Activated CD8-positive, alpha-beta T cell treated with anti-CD3 and anti-CD28 coated beads for 36 hours (primary cell): ENCODE measurements at regions not wholly inside any gene's neighbourhood (a gene's known extent, or its start where the extent isn't known, plus 50 kb on each side); places are given as distances from the start of the nearest gene placed in this dataset.
"Not testable (repeated sequence)": the region's sequence is repeated elsewhere in the genome, so short reads cannot be mapped to it uniquely, and the experiment has no call there.

Experiments
- ATAC-seq: fragments of 200-7000 bp; cut with Tn5 transposase; one replicate; pipeline ENCODE4 v1.10.0; 2021; ENCODE audit warnings: mild to moderate bottlenecking, moderate library complexity
- CTCF ChIA-PET: fragments of 350-600 bp; sonication (Branson Sonifier 250); formaldehyde crosslinking; loops from one replicate; lab custom pipeline; 2021; ENCODE audit warnings: antibody characterized with exemption; lab: Charles Lee
- POLR2A ChIA-PET: fragments of 350-600 bp; sonication (Branson Sonifier 250); formaldehyde crosslinking; loops from one replicate; lab custom pipeline; 2021; ENCODE audit warnings: antibody characterized with exemption; lab: Charles Lee
- DNase-seq: peaks from one replicate; pipeline ENCODE4 v3.0.0-alpha.2; 2020
- H3K27ac Mint-ChIP-seq: one replicate; pipeline ENCODE4 v1.8.0; 2021; ENCODE audit warnings: mild to moderate bottlenecking, mixed read lengths
- H3K27me3 Mint-ChIP-seq: one replicate; pipeline ENCODE4 v1.8.0; 2021; ENCODE audit warnings: mixed read lengths
- H3K36me3 Mint-ChIP-seq: one replicate; pipeline ENCODE4 v1.8.0; 2021; ENCODE audit warnings: low read depth, mixed read lengths
- H3K4me1 Mint-ChIP-seq: one replicate; pipeline ENCODE4 v1.8.0; 2021; ENCODE audit warnings: low read depth, mixed read lengths
- H3K4me3 Mint-ChIP-seq: one replicate; pipeline ENCODE4 v1.8.0; 2021; ENCODE audit warnings: mild to moderate bottlenecking, moderate library complexity, mixed read lengths
- H3K9me3 Mint-ChIP-seq: one replicate; pipeline ENCODE4 v1.8.0; 2021; ENCODE audit warnings: mixed read lengths
- intact Hi-C: fragments of 100-400 bp; cut with micrococcal nuclease; formaldehyde crosslinking; loops from one replicate; pipeline ENCODE4 v1.10.0; 2022
- TF ChIP-seq, protein P1 (sequence below): fragments of 200-600 bp; IDR thresholded peaks from one replicate; pipeline ENCODE4 v1.8.0; 2022; ENCODE audit warnings: antibody characterized with exemption, mild to moderate bottlenecking

- intact Hi-C loops, ATAC-seq, CTCF ChIA-PET, H3K4me1 Mint-ChIP-seq, POLR2A ChIA-PET, H3K36me3 Mint-ChIP-seq, H3K9me3 Mint-ChIP-seq, H3K27me3 Mint-ChIP-seq, DNase-seq, H3K27ac Mint-ChIP-seq, H3K4me3 Mint-ChIP-seq: not testable (repeated sequence)
These were observed 217.9 kb downstream of the SPATA31A1 start for GRCh38 chr9:39573024-39574022.

DNA sequence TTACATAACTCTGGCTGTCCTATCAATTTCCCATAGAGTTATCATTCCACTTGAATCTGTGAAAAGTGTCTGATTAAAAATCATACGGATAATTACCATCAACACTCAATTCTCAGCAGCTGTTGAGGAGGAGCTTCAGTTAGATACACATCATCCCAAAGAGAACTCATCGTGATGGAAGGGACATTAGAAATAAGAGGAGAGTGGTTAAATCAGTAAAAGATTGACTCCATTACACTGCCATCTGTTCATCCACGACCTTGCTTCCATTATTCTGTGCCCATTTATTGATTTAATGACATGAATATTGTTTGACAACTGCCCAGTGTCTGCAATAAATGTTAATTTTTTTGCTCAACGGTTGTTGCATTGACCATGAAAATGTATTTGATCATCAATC, 223.5 kb downstream of the SPATA31A1 start:
- not testable (repeated sequence) for H3K4me1 Mint-ChIP-seq, H3K9me3 Mint-ChIP-seq, ATAC-seq

DNA sequence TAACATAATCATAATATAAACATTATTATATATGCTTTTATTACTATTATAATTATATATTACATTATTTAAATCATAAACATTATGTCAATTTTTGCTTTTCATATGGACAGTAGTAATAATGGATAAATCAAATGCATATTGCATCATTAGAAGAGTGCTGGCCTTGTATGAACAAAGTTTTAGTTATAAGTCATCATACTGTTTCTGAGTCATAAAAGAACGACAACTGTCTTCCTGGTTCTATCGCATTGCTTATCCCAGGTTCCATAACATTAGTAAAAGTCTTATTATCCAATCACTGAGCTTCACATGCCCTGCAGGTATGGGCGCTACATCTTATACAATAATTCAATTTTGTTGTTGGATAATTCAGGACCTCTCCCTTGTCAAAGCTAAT, 225.8 kb downstream of the SPATA31A1 start:
- H3K4me3 Mint-ChIP-seq, H3K36me3 Mint-ChIP-seq, H3K4me1 Mint-ChIP-seq, H3K9me3 Mint-ChIP-seq, H3K27ac Mint-ChIP-seq, CTCF ChIA-PET, POLR2A ChIA-PET, intact Hi-C loops, H3K27me3 Mint-ChIP-seq, DNase-seq, ATAC-seq: not testable (repeated sequence)

More for the DNA sequence above, 223.5 kb downstream of the SPATA31A1 start:
- CTCF ChIA-PET, H3K36me3 Mint-ChIP-seq, H3K27me3 Mint-ChIP-seq, DNase-seq, intact Hi-C loops, H3K4me3 Mint-ChIP-seq, POLR2A ChIA-PET, H3K27ac Mint-ChIP-seq: not testable (repeated sequence)

- H3K36me3 Mint-ChIP-seq, POLR2A ChIA-PET: not testable (repeated sequence)
These were observed 227.4 kb downstream of the SPATA31A1 start for GRCh38 chr9:39582677-39583412.

GRCh38 chr9:39583413-39583747, 227.9 kb downstream of the SPATA31A1 start:
- H3K9me3 Mint-ChIP-seq, H3K4me1 Mint-ChIP-seq, H3K4me3 Mint-ChIP-seq, ATAC-seq, H3K27me3 Mint-ChIP-seq, POLR2A ChIA-PET, H3K27ac Mint-ChIP-seq, DNase-seq, H3K36me3 Mint-ChIP-seq, intact Hi-C loops, CTCF ChIA-PET: not testable (repeated sequence)

More at GRCh38 chr9:39582677-39583412, 227.4 kb downstream of the SPATA31A1 start:
- H3K4me1 Mint-ChIP-seq, intact Hi-C loops, CTCF ChIA-PET, H3K4me3 Mint-ChIP-seq, H3K27ac Mint-ChIP-seq, ATAC-seq, H3K9me3 Mint-ChIP-seq, DNase-seq, H3K27me3 Mint-ChIP-seq: not testable (repeated sequence)

GRCh38 chr9:39585233-39585632, 229.8 kb downstream of the SPATA31A1 start:
- H3K36me3 Mint-ChIP-seq, POLR2A ChIA-PET, H3K27ac Mint-ChIP-seq, ATAC-seq, H3K27me3 Mint-ChIP-seq, H3K4me1 Mint-ChIP-seq, H3K4me3 Mint-ChIP-seq, intact Hi-C loops, H3K9me3 Mint-ChIP-seq, DNase-seq, CTCF ChIA-PET: not testable (repeated sequence)

DNA sequence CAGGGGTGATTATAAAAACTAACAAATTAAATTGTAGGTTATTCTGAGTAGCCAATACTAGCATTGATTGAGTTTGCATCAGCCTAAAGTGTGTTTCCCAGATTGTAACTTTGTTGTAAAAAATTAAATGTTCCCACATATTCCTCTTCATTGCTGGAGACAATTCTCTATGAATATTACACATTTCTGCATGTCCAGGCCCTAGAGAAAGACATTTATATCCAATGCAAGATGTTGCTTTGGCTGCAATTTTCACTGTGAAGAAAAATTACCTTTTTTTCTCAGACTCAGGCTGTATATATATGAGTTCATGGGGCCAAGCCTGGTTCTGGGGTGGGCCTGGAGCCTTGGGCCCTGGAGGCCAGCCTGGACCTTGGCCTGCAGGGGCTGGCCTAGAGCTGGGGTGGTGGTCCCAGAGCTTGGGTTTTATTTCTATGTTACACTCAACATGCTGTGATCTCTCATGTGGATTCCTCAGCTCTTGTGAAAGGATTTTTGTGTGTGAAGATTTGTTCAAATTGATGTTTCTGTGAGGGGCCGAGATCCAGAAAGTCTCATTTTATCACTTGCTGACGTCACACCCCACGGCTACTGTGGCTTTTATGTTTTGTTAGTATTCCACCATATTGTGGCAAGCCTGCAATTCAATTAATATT, 232.5 kb downstream of the SPATA31A1 start:
- no peaks in the 10 kb centered on the region for H3K4me1 Mint-ChIP-seq
- no peaks in the 10 kb centered on the region for H3K9me3 Mint-ChIP-seq
- H3K27ac Mint-ChIP-seq = no peak overlapping the region

More for the DNA sequence above, 232.5 kb downstream of the SPATA31A1 start:
- H3K4me3 Mint-ChIP-seq = no peak overlapping the region
- POLR2A ChIA-PET = no interaction called here
- intact Hi-C loops = no loop called here
- DNase-seq (no peak), ATAC-seq (no peak)
- no peaks in the 10 kb centered on the region for H3K36me3 Mint-ChIP-seq
- TF ChIP-seq, protein P1, sequence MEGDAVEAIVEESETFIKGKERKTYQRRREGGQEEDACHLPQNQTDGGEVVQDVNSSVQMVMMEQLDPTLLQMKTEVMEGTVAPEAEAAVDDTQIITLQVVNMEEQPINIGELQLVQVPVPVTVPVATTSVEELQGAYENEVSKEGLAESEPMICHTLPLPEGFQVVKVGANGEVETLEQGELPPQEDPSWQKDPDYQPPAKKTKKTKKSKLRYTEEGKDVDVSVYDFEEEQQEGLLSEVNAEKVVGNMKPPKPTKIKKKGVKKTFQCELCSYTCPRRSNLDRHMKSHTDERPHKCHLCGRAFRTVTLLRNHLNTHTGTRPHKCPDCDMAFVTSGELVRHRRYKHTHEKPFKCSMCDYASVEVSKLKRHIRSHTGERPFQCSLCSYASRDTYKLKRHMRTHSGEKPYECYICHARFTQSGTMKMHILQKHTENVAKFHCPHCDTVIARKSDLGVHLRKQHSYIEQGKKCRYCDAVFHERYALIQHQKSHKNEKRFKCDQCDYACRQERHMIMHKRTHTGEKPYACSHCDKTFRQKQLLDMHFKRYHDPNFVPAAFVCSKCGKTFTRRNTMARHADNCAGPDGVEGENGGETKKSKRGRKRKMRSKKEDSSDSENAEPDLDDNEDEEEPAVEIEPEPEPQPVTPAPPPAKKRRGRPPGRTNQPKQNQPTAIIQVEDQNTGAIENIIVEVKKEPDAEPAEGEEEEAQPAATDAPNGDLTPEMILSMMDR = no peak
- H3K27me3 Mint-ChIP-seq = no peaks in the 10 kb centered on the region
- CTCF ChIA-PET = no interaction called here
